Stimulated activated CD4-positive, alpha-beta T cell treated with anti-CD3 and anti-CD28 coated beads, TNF-alpha, amount 100 ng/mL, for 1 hour (primary cell): ENCODE measurements at regions not wholly inside any gene's neighbourhood (a gene's known extent, or its start where the extent isn't known, plus 50 kb on each side); places are given as distances from the start of the nearest gene placed in this dataset.

Source experiments
- DNase-seq, 3 donors: peaks; one replicate each; pipeline ENCODE4 v3.0.0-alpha.2; 2020; ENCODE audit warnings: low read depth in 3 of 3, low spot score in 1 of 3

GRCh38 chr7:68994841-68995240 is 603.4 kb upstream of the AUTS2 start:
- DNase-seq, result no peak

GRCh38 chr7:68998136-68998535 is 600.1 kb upstream of the AUTS2 start:
- no peak for DNase-seq

- DNase-seq, result no peak
These were observed 595.9 kb upstream of the AUTS2 start for GRCh38 chr7:69002416-69002815.

- DNase-seq, result no peak
These were observed 586.1 kb upstream of the AUTS2 start for GRCh38 chr7:69012149-69012548.

- DNase-seq, result no peak
These were observed 581.1 kb upstream of the AUTS2 start for GRCh38 chr7:69017208-69017607.

- DNase-seq, result no peak
These were observed 580.1 kb upstream of the AUTS2 start for GRCh38 chr7:69018200-69018599.

- no peak for DNase-seq
These were observed 578.8 kb upstream of the AUTS2 start for GRCh38 chr7:69019437-69019836.

- no peak for DNase-seq
These were observed 577.7 kb upstream of the AUTS2 start for GRCh38 chr7:69020536-69020935.

GRCh38 chr7:69025249-69025648 is 573.0 kb upstream of the AUTS2 start:
- no peak for DNase-seq

- no peak for DNase-seq
These were observed 565.4 kb upstream of the AUTS2 start for GRCh38 chr7:69032848-69033247.

- DNase-seq, result no peak
These were observed 562.4 kb upstream of the AUTS2 start for GRCh38 chr7:69035826-69036225.

- DNase-seq, result no peak
These were observed 562.0 kb upstream of the AUTS2 start for GRCh38 chr7:69036301-69036700.

- no peak for DNase-seq
These were observed 559.4 kb upstream of the AUTS2 start for GRCh38 chr7:69038915-69039314.

GRCh38 chr7:69042138-69042537 is 556.1 kb upstream of the AUTS2 start:
- no peak for DNase-seq

GRCh38 chr7:69047151-69047754 is 551.0 kb upstream of the AUTS2 start:
- DNase-seq, result no peak

GRCh38 chr7:69049326-69049725 is 548.9 kb upstream of the AUTS2 start:
- no peak for DNase-seq

GRCh38 chr7:69052447-69052846 is 545.8 kb upstream of the AUTS2 start:
- DNase-seq, result no peak

GRCh38 chr7:69060516-69060915 is 537.8 kb upstream of the AUTS2 start:
- DNase-seq, result no peak

- DNase-seq, result no peak
These were observed 536.1 kb upstream of the AUTS2 start for GRCh38 chr7:69062020-69062765.

GRCh38 chr7:69067397-69067796 is 530.9 kb upstream of the AUTS2 start:
- no peak for DNase-seq

GRCh38 chr7:69070476-69070875 is 527.8 kb upstream of the AUTS2 start:
- no peak for DNase-seq

- no peak for DNase-seq
These were observed 521.7 kb upstream of the AUTS2 start for GRCh38 chr7:69076566-69076965.
